ENCODE measurements at regions not wholly inside any gene's neighbourhood (a gene's known extent, or its start where the extent isn't known, plus 50 kb on each side); places are given as distances from the start of the nearest gene placed in this dataset.

GRCh38 chr1:30316056-30316455 is 407.3 kb downstream of the MATN1 start:
- no peak for ATAC-seq
- DNase-seq: no peak
- H3K9me3 ChIP-seq: no peaks in the 10 kb centered on the region
- intact Hi-C loops (cut with DNase I, micrococcal nuclease): no loop called here
- H3K4me1 ChIP-seq (ENCODE audit: low read depth): no peaks in the 10 kb centered on the region
- TF ChIP-seq, protein P1, sequence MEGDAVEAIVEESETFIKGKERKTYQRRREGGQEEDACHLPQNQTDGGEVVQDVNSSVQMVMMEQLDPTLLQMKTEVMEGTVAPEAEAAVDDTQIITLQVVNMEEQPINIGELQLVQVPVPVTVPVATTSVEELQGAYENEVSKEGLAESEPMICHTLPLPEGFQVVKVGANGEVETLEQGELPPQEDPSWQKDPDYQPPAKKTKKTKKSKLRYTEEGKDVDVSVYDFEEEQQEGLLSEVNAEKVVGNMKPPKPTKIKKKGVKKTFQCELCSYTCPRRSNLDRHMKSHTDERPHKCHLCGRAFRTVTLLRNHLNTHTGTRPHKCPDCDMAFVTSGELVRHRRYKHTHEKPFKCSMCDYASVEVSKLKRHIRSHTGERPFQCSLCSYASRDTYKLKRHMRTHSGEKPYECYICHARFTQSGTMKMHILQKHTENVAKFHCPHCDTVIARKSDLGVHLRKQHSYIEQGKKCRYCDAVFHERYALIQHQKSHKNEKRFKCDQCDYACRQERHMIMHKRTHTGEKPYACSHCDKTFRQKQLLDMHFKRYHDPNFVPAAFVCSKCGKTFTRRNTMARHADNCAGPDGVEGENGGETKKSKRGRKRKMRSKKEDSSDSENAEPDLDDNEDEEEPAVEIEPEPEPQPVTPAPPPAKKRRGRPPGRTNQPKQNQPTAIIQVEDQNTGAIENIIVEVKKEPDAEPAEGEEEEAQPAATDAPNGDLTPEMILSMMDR (IDR thresholded peaks at IDR 0.05): no peak
- no peaks in the 10 kb centered on the region for H3K36me3 ChIP-seq (ENCODE audit: low read depth)
- H3K4me3 ChIP-seq: no peak overlapping the region

GRCh38 chr1:30315185-30315960 is 408.0 kb downstream of the MATN1 start:
- no peak for ATAC-seq
- Histone ChIP-seq H3K9me3 (no peaks in the 10 kb centered on the region), H3K4me3 (no peak overlapping the region), H3K36me3 (ENCODE audit: low read depth) (no peaks in the 10 kb centered on the region), H3K4me1 (ENCODE audit: low read depth) (no peaks in the 10 kb centered on the region)
- intact Hi-C loops (cut with DNase I, micrococcal nuclease): no loop called here
- TF ChIP-seq, protein P1 (IDR thresholded peaks at IDR 0.05): no peak
- DNase-seq: peak in 1 of 3 donors; percentile 3

- intact Hi-C loops (cut with DNase I, micrococcal nuclease): no loop called here
- Histone ChIP-seq H3K4me3 (no peak overlapping the region), H3K9me3 (no peaks in the 10 kb centered on the region), H3K4me1 (ENCODE audit: low read depth) (no peaks in the 10 kb centered on the region), H3K36me3 (ENCODE audit: low read depth) (no peaks in the 10 kb centered on the region)
- no peak for DNase-seq
- TF ChIP-seq, protein P1 (IDR thresholded peaks at IDR 0.05): no peak
- ATAC-seq: no peak
Observed at GRCh38 chr1:30314591-30314990, 408.8 kb downstream of the MATN1 start.

- intact Hi-C loops (cut with DNase I, micrococcal nuclease): no loop called here
- no peak for DNase-seq
- no peak overlapping the region for H3K4me3 ChIP-seq
- TF ChIP-seq, protein P1 (IDR thresholded peaks at IDR 0.05): no peak
- H3K4me1 ChIP-seq (ENCODE audit: low read depth): no peaks in the 10 kb centered on the region
- H3K36me3 ChIP-seq (ENCODE audit: low read depth): no peaks in the 10 kb centered on the region
- H3K9me3 ChIP-seq: no peaks in the 10 kb centered on the region
- no peak for ATAC-seq
Observed at GRCh38 chr1:30313584-30313983, 409.8 kb downstream of the MATN1 start.

DNA sequence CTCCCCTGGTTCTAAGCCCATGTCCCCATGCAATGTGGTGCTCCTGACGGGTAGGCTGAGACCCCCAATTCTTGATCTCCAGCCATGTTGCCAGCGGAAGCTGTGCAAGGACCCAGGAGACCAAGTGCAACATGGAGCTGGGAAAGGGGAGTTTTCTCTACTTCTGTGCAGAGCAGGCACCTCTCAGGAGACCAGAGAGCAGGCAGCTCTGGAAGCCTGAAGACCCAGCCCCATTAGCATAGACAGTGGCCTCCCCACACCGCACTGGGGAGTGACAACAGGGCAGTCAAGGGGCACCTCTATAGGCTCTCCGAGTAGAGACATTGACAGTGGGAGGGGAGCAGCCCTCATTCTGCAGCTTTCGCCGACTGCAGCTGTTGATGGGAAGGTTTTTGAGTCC is 410.2 kb downstream of the MATN1 start:
- TF ChIP-seq, protein P1 (IDR thresholded peaks at IDR 0.05): no peak
- DNase-seq (no peak), ATAC-seq (no peak)
- Histone ChIP-seq H3K4me1 (ENCODE audit: low read depth) (no peaks in the 10 kb centered on the region), H3K4me3 (no peak overlapping the region), H3K36me3 (ENCODE audit: low read depth) (no peaks in the 10 kb centered on the region), H3K9me3 (no peaks in the 10 kb centered on the region)
- intact Hi-C loops (cut with DNase I, micrococcal nuclease): no loop called here

Data from mucosa of descending colon (tissue), 3 donors.